Ishikawa (cell line): ENCODE measurements at regions not wholly inside any gene's neighbourhood (a gene's known extent, or its start where the extent isn't known, plus 50 kb on each side); places are given as distances from the start of the nearest gene placed in this dataset.

Source experiments
- CEBPB ChIP-seq: IDR thresholded peaks from 2 replicates; pipeline ENCODE4 v1.6.1; 2012
- CREB1 ChIP-seq: IDR thresholded peaks from 2 replicates; pipeline ENCODE4 v1.6.1; 2012; ENCODE audit warnings: low read depth
- EGR1 ChIP-seq: IDR thresholded peaks from 2 replicates; pipeline ENCODE4 v1.6.1; 2012
- EP300 ChIP-seq: IDR thresholded peaks from 2 replicates; pipeline ENCODE4 v1.6.1; 2012; ENCODE audit warnings: borderline replicate concordance
- FOXM1 ChIP-seq: IDR thresholded peaks from 2 replicates; pipeline ENCODE4 v1.6.1; 2012; ENCODE audit warnings: low read depth, borderline replicate concordance
- MAX ChIP-seq: IDR thresholded peaks from 2 replicates; pipeline ENCODE4 v1.6.1; 2012
- NFIC ChIP-seq: IDR thresholded peaks from 2 replicates; pipeline ENCODE4 v1.6.1; 2012
- RAD21 ChIP-seq: IDR thresholded peaks from 2 replicates; pipeline ENCODE4 v1.6.1; 2012; ENCODE audit warnings: low read depth
- REST ChIP-seq: IDR thresholded peaks from 2 replicates; pipeline ENCODE4 v1.6.1; 2012; ENCODE audit warnings: low read depth, mild to moderate bottlenecking
- TAF1 ChIP-seq: IDR thresholded peaks from 2 replicates; pipeline ENCODE4 v1.6.1; 2012; ENCODE audit warnings: low read depth, mild to moderate bottlenecking
- TCF12 ChIP-seq: IDR thresholded peaks from 2 replicates; pipeline ENCODE4 v1.6.1; 2012; ENCODE audit warnings: low read depth
- TEAD4 ChIP-seq: IDR thresholded peaks from 2 replicates; pipeline ENCODE4 v1.6.1; 2012
- USF1 ChIP-seq: IDR thresholded peaks from 2 replicates; pipeline ENCODE4 v1.6.1; 2012
- YY1 ChIP-seq: IDR thresholded peaks from 2 replicates; pipeline ENCODE4 v1.6.1; 2012; ENCODE audit warnings: low read depth
- ZBTB7A ChIP-seq: IDR thresholded peaks from 2 replicates; pipeline ENCODE4 v1.6.1; 2012; ENCODE audit warnings: low read depth

GRCh38 chr4:81981218-81981617 lies 392.6 kb downstream of the HNRNPD start:
- TF ChIP-seq MAX (no peak), EGR1 (no peak), EP300 (no peak), YY1 (no peak), REST (no peak), TCF12 (no peak), RAD21 (no peak), USF1 (no peak), TAF1 (no peak), ZBTB7A (no peak), TEAD4 (no peak), CEBPB (no peak), NFIC (no peak), CREB1 (no peak), FOXM1 (no peak)

- no peak for TF ChIP-seq YY1
- no peak for TF ChIP-seq RAD21
- no peak for TF ChIP-seq TEAD4
Measured at GRCh38 chr4:81974523-81974922, 399.3 kb downstream of the HNRNPD start.

GRCh38 chr4:81971637-81972381 lies 402.0 kb downstream of the HNRNPD start:
- TF ChIP-seq CREB1, result no peak
- no peak for TF ChIP-seq TAF1
- no peak for TF ChIP-seq USF1
- TF ChIP-seq ZBTB7A, result no peak
- TF ChIP-seq NFIC, result no peak
- no peak for TF ChIP-seq EGR1
- TF ChIP-seq FOXM1, result no peak
- TF ChIP-seq YY1, result no peak

- no peak for TF ChIP-seq REST
- no peak for TF ChIP-seq RAD21
- no peak for TF ChIP-seq CEBPB
- TF ChIP-seq MAX, result no peak
- no peak for TF ChIP-seq TCF12
- TF ChIP-seq EP300, result no peak
- no peak for TF ChIP-seq NFIC
- TF ChIP-seq TEAD4, result no peak
Measured at GRCh38 chr4:81971061-81971460, 402.7 kb downstream of the HNRNPD start.

GRCh38 chr4:81970454-81970853 lies 403.3 kb downstream of the HNRNPD start:
- no peak for TF ChIP-seq FOXM1
- TF ChIP-seq EP300, result no peak
- TF ChIP-seq REST, result no peak
- TF ChIP-seq TCF12, result no peak
- no peak for TF ChIP-seq RAD21
- TF ChIP-seq CREB1, result no peak
- TF ChIP-seq NFIC, result no peak
- no peak for TF ChIP-seq EGR1
- no peak for TF ChIP-seq TAF1
- TF ChIP-seq ZBTB7A, result no peak
- TF ChIP-seq YY1, result no peak
- no peak for TF ChIP-seq MAX
- TF ChIP-seq CEBPB, result no peak
- TF ChIP-seq USF1, result no peak
